HG02610 (cell line): ENCODE measurements at regions not wholly inside any gene's neighbourhood (a gene's known extent, or its start where the extent isn't known, plus 50 kb on each side); places are given as distances from the start of the nearest gene placed in this dataset.

Experiments used
- ATAC-seq: cut with Tn5 transposase; IDR thresholded peaks from one replicate; pipeline ENCODE4 v1.9.1; 2021; ENCODE audit warnings: mild to moderate bottlenecking, moderate library complexity; ENCODE audit not compliant: unreplicated experiment

DNA sequence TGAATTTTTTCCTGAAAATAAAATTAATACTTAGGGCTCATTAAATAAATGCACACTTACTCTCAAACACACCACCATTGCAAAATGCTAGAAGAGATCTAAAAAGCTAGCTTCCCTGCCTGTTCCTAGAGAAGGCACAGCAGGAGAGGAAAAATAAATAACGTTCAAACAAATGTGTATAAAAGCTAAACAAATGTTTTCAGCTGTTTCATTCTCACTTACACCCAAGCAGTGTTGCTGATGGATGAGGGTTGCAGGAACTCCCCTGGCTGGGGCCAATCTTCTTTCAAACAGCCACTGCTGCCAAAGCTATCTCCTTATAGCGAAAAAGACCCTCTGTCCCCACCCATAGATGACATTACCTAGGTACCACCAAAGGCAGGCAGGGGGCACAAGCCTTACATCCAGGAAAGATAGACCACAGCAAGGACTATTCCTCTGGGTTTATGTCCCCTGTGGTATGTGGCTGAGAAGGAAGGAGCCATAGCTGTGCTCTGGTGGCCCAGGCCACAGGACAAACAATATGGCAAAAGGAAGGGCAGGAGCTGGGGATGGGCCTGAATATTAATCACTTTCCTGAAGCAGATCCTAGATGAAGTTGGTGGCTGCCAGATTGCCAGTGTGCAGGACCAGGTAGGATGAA is 214.6 kb downstream of the TTC32 start:
- ATAC-seq, result no peak

DNA sequence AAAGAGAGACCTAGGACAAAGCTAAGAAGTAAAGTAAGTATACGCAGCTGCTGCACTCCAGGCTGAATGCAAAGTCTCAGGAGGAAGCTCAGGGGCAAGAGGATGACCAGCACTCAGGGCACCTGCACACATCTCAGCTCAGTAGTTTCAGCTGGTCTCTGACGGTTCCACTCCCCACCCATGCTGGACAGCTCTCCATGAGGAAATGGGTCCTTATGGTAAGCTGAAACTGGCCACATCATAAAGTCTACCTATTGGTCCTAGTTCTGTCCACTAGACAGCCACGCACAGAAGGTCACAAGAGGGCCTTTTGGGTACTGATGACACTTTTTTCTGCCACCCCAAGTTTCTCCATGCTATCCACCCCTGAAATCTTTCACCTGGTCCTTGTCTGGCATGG is 215.3 kb downstream of the TTC32 start:
- ATAC-seq, result no peak

DNA sequence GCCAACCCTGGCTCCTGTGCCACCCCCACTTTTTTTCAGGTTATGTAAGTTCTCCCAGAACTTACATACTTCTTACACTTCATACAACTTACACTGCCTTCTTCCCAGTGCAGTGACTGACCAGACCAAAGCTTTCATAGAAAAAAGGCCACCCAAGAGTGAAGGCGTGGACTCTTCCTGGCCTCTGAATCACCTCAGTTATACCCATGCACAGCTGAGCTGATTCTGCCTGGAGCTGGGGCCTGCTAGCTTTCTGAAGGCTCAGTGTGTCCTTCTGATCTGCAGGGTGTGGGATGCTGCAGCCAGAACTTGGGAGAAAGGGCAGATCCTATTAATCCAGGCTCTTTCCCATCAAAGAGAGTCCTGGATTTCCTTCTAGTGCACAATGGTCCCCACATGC is 216.1 kb downstream of the TTC32 start:
- no peak for ATAC-seq

DNA sequence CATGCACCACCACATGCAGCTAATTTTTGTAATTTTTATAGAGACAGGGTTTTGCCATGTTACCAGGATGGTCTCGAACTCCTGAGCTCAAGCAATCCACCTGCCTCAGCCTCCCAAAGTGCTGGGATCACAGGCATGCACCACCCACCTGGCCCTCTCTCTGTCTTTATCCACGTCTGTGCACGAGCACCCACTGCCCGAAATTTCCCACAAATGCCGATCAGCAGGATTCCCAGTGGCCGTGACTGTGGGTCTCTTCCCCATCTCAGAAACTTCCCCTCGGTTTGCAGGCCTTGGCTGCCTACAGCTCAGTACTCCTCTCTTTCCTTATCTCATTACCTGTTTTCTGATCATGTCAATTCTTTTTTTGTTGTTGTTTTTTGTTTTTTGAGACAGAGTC is 217.3 kb downstream of the TTC32 start:
- ATAC-seq, result no peak

DNA sequence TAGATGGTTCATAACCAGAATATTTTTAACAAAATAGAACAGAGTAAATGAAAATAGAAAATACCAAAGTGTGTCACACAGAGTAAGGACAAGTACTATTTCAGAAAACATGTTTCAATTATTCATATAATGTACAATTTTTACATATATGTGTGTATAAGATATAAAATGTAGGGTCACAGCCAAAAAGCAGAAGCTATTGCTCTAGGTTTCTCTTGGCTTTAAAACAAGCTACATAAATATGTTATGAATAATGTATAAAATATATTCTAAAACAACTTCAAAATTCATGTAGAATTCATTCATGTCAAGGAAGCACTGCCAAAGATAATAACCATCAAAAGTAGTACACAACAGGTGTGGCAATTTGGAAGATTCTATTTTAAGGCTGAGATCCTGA is 218.2 kb downstream of the TTC32 start:
- ATAC-seq, result no peak

DNA sequence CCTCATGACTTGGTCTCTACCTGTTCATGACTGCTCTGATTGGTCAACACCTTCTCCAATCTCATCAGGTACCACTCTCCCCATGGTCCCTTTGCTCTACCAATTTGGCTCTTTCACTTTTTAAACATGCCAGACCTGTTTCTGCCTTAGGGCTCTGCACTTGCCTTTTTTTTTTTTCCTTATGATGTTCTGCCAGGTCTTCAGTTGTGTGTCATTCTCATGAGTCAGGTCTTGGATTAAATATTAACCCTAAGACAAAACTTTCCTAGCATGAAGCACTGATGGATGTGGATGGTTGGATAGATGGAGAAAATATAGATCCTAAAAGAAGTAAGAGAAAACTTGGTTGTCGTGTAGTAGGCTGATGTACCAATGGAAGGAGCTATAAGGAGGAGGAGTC is 219.3 kb downstream of the TTC32 start:
- no peak for ATAC-seq

DNA sequence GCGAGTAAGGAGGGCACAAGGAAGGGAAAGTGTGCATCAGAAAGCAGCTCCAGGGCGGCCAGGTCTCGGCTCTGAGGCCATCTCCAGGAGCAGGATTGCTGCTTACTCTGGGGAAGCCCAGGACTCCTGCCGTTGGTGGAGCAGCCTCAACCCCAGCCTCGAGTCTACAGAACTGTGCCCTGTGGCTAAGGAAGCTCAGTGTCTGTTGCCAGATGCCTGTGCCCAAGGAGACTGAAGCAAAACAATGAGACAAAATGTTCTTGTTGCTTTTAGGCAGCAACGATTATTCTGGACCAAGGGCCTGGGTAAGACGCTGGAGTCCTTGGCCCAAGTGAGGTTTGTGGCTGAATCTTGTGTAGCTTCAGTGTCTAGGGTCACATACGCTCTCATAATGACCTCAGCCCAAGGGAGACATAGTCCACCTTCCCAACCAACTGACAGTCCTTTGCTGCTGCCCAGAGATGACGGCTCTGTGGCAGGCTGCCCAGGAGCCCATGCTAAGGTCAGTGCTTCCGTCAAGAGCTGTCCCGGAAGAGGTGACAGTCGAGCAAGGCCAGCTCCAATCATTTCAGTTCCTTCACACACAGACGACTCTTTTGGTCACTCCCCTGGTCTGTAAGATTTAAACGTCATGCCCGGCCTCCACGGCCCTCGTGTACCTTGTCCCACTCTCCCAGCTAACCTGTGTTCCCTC is 223.8 kb downstream of the TTC32 start:
- no peak for ATAC-seq

DNA sequence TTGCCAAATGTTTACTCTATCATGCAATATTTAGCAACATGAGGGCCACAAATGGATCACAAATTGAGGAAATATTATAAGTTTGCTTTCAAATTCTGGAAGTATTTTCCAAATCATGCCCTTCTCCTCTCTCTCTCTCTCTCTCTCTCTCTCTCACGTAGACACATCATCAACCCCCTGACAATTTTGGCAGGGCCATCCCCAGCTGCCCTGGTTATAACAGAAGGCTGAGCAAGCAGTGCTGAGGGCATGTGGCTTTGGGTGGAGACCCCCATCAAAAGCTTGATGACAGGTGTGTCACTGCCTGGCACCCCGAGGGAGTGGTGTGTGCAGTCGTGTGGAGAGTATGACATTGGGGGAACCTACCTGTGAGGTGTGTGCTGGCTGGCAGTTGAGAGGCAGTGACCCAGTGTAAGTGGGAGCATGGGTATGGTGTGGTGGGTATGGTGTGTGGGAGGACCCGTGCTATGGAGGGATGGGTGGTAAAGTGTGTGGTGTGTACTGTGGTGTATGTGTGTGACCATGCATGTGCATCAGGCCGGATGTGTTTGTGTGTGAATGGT is 224.5 kb downstream of the TTC32 start:
- ATAC-seq, result no peak

DNA sequence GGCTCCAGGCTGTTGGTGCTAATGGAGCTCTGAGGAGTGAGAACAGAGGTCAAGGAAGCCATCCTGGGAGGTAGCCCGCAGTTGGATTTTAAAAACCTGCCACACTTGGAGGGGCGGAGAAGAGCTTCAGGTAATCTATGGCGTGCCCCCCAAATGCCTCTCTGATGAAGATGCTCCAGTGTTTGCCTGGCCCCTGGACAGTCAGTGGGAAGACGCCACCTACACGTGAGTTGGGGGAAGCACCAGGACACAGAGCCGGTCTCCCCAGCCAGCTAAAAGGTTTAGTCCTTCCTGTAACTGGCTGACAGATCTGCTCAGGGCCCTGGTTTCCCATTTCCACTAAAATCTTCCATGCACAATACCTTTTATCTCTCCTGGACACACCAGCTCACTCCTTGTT is 225.0 kb downstream of the TTC32 start:
- ATAC-seq, result no peak

DNA sequence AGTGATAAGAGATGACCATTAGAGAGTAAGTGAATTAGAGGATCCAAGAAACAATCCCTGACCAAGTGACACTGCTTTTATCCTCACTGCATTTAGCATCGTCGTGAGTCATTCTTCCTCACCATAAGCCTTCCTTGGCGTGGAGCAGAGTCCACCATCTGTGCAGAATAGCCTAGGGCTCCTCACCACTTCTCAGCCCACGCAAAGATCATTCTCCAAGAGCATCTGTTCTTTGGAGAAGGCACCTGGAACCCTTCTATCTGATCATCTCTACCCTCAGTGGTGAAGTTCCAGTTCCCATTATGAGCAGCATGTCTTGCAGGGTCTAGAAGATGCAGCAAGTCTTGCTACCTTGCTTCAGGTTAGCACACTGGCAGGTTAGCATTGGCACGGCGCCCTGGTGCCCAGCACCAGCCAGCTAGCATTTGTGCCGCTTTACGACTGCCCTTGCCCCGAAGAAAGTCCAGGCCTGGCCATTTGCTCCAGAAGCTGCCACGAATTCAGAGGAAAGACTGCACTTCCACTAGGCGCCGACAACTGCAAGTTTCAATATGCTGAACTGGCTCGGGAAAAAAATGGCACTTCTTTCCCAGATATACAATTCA is 225.8 kb downstream of the TTC32 start:
- no peak for ATAC-seq

DNA sequence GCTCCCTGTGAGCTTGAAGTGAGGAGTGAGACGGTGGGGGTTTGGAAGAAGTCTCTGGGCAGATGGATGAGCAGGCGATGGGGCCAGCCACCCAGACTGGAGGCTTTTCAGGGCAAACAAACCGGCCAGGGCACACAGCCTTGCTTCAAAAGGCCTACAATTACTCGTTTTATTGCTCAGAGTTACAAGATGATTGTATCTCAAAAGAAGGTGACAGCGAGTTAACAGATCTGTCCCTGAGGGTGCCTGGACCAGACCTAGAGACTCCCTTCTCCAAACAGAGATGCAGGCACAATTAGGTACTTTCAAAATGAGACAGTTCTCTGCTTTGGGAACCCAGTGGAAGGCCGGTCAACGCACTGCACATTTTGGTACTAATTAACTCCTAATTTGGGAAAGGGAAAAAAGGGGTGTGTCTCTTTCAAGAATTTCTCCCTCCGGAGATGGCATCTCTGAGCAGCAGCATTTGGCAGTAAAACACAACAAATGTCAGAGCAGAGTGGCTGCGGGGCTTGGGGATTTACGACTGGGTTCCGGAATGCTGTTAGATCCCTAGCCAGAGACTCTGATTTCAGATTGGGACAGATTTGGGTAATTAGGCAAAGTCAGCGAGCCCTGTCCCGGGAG is 226.7 kb downstream of the TTC32 start:
- no peak for ATAC-seq

DNA sequence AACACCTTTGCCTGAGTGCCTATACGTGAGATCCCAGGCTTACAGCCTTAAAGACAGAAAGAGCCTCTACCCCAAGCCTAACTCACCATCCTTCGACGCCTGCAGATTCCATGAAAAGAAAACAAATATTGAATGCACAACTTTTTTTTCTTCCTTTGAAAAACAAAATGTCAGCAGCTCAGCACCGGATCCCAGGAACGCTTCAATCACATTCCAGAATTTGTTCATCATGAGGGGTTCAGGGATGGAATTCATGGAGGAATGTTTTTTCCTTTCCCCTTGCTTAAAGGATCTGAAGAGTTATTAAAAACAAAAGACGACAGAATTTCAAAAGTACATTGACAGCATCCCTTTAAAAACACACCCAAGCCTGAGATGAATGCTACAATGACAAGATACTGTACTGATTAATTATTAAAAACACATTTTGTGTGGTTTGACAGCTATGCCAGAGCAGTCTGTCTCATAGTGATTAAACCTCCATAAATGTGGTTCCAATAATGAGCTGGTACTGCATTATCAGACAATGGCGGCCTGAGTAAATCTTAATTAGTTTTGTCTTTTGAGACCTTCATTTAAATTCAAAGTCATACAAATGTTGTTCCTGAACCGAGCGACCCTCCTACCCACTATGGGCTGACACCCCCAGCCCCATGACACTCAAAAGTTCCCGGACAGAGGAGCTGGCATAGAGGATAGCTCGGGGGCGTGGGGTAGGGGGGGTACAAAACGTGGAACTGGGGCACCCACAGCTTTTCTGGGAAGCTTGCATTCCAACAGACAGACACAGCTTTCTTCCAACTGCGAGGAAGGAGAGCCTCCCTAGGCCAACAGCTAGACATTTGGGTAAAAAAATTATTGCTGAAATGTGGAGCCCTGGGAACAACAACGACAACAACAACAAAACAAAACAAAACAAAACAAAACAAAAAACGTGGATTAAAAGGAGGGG is 227.5 kb downstream of the TTC32 start:
- no peak for ATAC-seq

DNA sequence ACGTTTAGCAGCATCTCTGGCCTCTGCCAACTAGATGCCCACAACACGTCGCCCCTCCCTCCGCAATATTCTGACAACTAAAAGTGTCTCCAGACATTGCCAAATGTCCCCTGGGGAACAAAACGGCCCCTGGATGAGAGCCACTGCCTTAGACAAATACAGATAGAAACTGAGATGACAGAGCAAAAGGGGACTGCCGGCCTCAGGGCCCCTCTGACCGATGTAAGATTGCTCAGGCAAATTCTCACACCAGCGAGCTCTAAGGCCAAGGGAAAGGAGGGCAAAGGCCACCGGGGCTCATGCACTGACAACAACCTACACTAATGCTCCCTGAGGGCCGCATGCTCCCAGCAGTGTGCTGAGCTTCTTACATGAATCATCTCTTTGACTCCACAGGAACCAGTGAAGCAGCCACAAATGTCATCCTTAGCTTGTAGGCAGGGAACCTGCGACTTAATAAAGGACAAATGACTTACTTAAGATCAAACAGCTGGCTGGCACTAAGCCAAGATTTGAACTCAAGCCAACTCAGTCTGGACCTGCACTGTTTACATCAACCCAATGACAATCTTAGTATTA is 228.5 kb downstream of the TTC32 start:
- ATAC-seq, result no peak

DNA sequence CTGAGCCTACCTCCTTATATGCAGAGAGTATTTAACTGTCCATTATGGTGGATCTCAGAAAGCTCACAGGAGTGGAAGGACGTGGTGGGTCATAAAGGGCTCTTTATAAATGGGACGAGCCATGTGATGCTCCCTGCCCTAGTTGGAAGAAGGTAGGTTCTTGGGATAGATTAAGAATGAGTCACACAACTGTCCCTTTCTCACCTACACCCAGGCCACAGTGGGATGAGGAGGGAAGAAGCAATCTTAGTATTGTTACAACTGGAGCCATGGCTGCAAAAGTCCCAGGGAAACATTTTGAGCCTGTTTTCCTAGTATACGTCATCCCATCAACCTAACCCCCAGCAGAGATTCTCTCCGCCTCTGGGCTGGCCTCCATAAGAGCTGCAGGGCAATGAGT is 229.9 kb downstream of the TTC32 start:
- ATAC-seq, result no peak

DNA sequence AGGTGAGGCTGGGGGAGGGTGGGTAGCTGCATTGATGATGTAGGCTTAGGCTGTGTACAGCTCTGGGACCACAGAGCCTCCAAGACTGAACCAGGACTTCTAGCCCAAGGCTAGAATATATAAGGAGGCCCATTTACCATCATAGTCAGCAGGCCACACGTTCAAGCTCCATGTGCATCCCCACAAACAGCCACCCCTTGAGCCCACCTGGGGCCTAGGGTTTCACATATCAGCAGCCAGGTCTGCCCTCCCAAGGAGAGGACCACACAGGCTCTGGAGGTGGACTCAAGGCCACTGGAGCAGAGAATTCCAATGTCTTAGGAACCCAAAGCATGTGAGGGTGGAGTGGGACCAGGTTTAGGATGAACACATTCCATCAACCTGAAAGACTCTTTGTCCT is 230.5 kb downstream of the TTC32 start:
- ATAC-seq, result no peak

DNA sequence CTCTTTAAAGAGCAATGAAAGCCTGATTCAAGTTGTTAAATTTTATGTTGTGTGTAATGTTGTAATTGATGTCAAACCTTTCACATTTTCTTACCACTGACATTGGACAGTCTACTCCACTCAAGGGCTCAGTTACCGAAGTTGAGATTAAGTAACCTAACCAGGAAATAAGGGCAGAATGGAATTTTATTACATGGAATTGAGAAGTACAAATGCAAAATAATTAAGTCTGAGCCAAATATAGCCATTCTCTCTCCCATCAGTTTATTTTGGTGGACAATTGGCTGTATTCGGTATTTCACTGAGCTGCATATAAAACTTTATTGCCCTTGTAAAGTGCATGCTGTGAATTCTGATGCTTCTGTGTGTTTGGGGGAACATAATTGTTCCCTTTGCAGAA is 231.5 kb downstream of the TTC32 start:
- ATAC-seq, result no peak

DNA sequence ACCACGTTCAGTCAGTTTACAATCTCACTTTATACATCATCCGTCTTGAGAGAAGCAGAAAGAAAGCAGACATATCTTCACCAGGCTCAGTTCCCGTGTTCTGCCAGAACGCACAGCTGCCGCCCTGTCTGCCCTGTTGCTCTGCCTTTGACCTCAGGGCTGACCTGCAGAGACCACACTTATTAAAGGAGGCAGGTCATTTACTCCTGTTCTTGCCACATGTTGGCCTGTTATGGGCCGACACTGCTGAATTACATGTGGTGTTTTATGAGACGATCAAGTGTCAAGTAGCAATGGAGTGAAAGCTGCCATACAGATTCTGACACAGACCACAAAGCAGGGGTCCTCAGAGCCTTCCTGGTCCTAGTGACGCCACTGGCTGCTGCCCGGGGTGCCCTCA is 232.2 kb downstream of the TTC32 start:
- ATAC-seq, result no peak

DNA sequence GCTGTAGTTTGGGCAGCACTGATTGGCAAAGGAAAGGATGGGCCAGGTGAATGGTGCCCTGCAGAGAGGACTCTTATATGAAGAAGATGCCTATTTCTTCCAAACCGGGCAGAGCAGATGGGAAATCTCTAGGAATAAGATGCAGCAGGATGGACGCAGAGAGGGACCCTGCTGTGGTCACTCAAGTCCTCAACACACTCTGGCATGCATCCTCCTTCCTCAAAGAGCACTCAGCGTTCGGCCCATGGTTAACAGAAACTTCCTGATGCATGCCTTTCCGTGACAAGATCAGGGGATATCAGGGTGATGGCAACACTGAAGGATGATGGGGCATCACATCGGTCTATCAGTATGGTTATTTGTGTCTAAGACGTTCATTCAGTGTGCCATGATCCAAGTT is 232.7 kb downstream of the TTC32 start:
- ATAC-seq, result no peak

DNA sequence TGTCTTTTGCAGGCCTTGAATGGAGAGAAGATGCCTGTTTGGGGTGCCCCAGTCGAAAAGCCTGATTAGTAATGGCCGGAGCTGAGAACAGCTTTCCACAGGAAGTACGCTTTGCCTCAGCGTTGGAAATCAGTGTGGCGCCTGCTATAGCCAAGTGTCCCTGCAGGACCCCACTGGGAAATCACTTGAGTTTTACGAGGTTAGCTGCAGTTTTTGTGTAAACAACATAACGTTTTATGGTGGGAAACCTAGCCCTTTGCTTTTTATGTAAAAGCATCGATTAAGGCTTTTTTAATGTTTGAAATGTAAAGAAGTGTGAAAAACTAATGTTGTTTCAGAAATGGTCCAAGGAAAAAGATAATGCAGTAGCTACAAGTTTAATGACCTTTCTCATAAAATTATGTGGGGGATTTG is 234.2 kb downstream of the TTC32 start:
- ATAC-seq, result no peak

DNA sequence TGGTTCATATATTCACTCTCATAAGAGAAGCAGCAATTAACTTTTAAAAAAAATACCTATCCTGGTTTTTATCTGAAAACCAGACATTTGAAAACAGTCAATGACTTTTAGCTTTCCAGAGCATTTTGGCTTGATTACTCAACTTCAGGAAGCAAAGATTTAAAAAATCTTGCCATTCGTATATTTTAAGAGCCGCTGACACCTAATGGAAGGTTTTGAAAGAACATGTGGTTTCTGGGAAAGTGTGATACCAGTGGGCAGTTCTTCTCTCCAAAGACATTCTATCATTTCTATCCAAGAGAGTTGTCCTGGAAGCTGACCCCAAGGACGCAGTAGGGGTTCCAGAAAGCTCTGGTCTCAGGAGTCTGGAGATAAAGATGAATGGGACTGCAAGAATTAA is 234.7 kb downstream of the TTC32 start:
- no peak for ATAC-seq
